NCI-H1436 (cell line): ENCODE measurements at regions not wholly inside any gene's neighbourhood (a gene's known extent, or its start where the extent isn't known, plus 50 kb on each side); places are given as distances from the start of the nearest gene placed in this dataset.
"Not testable (repeated sequence)": the region's sequence is repeated elsewhere in the genome, so short reads cannot be mapped to it uniquely, and the experiment has no call there.

Source experiments
- DNase-seq: peaks from one replicate; lab custom pipeline; 2025; lab: John Stamatoyannopoulos, UW

GRCh38 chr13:72657379-72657778 lies 70.0 kb downstream of the MZT1 start:
- no peak for DNase-seq

DNA sequence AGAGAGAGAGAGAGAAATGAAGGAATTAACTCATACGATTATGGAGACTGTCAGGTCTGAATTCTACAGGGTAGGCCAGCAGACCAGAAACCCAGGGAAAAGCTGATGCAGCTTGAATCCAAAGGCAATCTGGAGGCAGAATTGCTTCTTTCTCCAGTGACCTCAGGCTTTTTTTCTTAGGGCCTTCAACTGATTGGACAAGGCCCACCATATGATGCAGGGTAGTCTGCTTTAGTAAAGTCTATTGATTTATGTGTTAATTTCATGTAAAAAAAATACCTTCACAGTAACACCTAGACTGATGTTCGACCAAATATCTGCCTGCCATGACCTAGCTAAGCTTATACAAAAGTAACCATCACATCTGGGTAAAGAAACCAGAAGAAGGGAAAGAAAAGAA lies 71.1 kb downstream of the MZT1 start:
- DNase-seq, result no peak

- DNase-seq, result no peak
Observed at GRCh38 chr13:72653506-72653905, 73.9 kb downstream of the MZT1 start.

DNA sequence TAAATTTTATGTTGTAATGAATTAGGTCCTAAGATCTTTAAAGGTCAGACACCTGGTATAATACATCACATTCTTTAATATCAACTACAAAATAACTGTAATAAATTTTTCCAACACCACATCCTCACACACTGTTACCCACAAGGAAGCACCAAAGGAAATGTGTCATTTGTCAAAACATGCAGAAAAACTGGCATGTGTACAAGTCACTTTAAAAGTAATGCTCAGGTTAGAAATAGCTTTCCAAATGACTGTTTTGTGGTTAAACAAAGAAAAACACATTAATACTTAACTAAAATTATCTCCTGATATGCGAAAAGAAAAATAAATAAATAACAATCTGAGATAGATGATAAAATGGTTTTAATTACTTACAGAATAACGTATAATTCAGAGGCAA lies 74.7 kb downstream of the MZT1 start:
- no peak for DNase-seq

GRCh38 chr13:72651144-72651543 lies 76.3 kb downstream of the MZT1 start:
- no peak for DNase-seq

- DNase-seq, result no peak
Observed at GRCh38 chr13:72650051-72650700, 77.3 kb downstream of the MZT1 start.

DNA sequence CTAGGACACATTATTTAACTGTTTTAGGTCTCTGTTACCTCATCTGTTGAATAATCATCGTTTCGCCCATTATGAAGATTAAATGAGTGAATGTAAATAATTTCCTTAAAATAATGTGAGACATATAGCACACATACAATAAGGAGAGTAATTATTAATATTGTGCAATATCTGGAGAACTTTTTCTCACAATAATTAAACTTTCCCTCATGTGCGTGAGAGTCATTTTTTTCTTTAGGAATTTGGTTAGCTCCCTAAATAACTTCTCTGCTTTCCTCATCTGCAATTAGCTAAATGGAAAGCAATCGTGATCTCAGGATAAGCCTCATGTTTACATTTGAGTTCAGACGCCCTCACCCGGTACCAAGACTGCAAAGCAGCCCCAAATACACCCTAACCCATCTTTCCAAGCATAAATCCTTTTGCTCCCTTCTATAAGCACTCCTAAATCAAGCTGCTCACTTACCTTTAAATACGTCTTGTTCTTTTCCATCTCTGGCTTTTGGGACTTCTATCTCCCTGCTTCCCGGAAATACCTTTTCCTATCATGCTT lies 78.8 kb downstream of the MZT1 start:
- no peak for DNase-seq

DNA sequence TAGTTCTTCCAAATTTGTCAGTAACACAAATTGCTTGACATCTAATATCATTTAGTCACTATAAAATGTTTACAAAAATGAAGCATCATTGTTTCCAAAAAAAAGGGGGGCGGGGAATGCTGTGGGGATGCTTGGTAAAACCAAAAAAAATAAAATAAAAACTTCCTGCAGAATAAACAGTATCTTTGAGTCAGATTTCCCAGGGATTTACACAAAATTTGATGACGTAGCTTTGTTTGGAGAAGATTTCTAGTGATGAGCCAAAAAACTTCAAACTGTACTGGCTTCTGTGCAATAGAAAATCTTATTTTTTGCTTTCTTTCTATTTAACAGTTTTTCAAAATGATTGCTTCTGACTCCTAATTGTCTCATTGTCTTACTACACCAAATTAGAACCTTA lies 80.0 kb downstream of the MZT1 start:
- DNase-seq, result no peak

- DNase-seq, result no peak
Observed at GRCh38 chr13:72645521-72645920, 81.9 kb downstream of the MZT1 start.

- DNase-seq, result peak; percentile 11
Observed at GRCh38 chr13:72643311-72643989, 84.0 kb downstream of the MZT1 start.

GRCh38 chr13:72639377-72639776 lies 88.1 kb downstream of the MZT1 start:
- DNase-seq, result no peak

GRCh38 chr13:72638059-72638815 lies 89.2 kb downstream of the MZT1 start:
- DNase-seq, result no peak

- no peak for DNase-seq
Observed at GRCh38 chr13:72637561-72637960, 89.9 kb downstream of the MZT1 start.

DNA sequence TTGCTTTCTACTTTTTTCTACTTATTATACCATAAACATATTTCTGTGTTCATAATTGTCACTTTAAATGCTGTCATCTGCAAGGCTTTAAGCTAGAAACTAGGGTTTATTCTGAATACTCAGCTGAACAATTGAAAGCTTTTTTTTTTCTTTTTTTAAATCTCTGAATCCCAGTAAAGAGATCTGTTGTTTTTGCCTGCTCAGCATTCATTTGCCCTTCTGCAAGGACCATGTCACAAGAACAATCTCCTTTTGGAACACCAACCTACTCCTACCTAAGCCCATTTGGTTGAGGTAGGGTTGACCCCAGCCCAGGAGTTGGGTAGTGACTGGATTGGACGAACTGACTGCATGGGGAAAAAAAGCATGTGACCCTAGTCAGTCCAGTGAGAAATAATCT lies 92.6 kb downstream of the MZT1 start:
- no peak for DNase-seq

GRCh38 chr13:72622546-72622945 lies 104.9 kb downstream of the MZT1 start:
- no peak for DNase-seq

- DNase-seq, result no peak
Observed at GRCh38 chr13:72620874-72621273, 106.6 kb downstream of the MZT1 start.

GRCh38 chr13:72617951-72618350 lies 109.5 kb downstream of the MZT1 start:
- no peak for DNase-seq

DNA sequence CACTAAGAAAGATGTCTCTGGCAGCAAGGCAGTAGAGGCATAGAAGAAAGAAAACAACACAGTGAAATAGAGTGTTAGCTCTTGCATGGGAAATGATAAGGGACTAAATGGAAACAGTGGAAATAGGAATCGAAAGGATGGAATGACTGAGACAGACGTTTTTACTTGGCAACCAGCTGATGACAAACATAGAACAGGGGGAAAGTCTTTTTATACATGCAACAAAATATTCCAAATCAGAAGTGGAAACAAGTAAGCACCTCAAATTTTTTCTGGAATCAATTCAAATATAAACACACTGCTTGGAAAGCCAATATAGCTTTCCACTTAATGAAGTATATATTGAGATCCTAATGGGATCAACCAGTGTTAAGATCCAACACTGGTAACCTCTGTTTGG lies 110.2 kb downstream of the MZT1 start:
- no peak for DNase-seq

- not testable (repeated sequence) for DNase-seq
Observed at GRCh38 chr13:72610251-72610891, 117.1 kb downstream of the MZT1 start.

- DNase-seq, result no peak
Observed at GRCh38 chr13:72599178-72599743, 128.2 kb downstream of the MZT1 start.

- DNase-seq, result no peak
Observed at GRCh38 chr13:72590091-72590740, 137.2 kb downstream of the MZT1 start.

GRCh38 chr13:72586518-72586917 lies 140.9 kb downstream of the MZT1 start:
- DNase-seq, result no peak
